T-cell (primary cell): ENCODE measurements at regions not wholly inside any gene's neighbourhood (a gene's known extent, or its start where the extent isn't known, plus 50 kb on each side); places are given as distances from the start of the nearest gene placed in this dataset.

Experiments
- ATAC-seq, 4 experiments: fragments of 200-7000 bp in 3 of 4; fragments of 150-1000 bp in 1 of 4; cut with Tn5 transposase; replicated peaks in 1 of 4; 1 replicate in 3 of 4; 2 replicates in 1 of 4; pipeline ENCODE4 v1.10.0; 2021; ENCODE audit warnings: moderate library complexity in 3 of 4, mild to moderate bottlenecking in 2 of 4, moderate number of reproducible peaks in 1 of 4
- CTCF ChIA-PET, 2 donors: fragments of 300-600 bp; sonication (Branson Sonifier 250); formaldehyde crosslinking; loops; one replicate each; lab custom pipeline; 2022; ENCODE audit warnings: antibody characterized with exemption in 2 of 2; lab: Charles Lee
- POLR2A ChIA-PET, 2 donors: fragments of 300-600 bp; sonication (Branson Sonifier 250); formaldehyde crosslinking; loops; one replicate each; lab custom pipeline; 2022; ENCODE audit warnings: antibody characterized with exemption in 2 of 2; lab: Charles Lee
- DNase-seq, 35 experiments: peaks; one replicate each; pipeline versions ENCODE4 v3.0.0 to v3.0.0-alpha.2; 2013 to 2023
- H3K27ac ChIP-seq: one replicate; pipeline ENCODE4 v1.5.1; 2013; ENCODE audit warnings: low read length
- H3K27me3 ChIP-seq, 2 experiments: replicated peaks in 1 of 2; 1 replicate in 1 of 2; 2 replicates in 1 of 2; pipeline versions ENCODE4 v1.6.1 to v1.7.0; 2013; ENCODE audit warnings: low read length in 1 of 2, mixed read lengths in 1 of 2; ENCODE audit not compliant: control insufficient read depth in 2 of 2, insufficient read depth in 2 of 2; ENCODE audit errors: extremely low read depth in 1 of 2
- H3K36me3 ChIP-seq, 2 donors: 1 replicate in 1 of 2; 2 replicates in 1 of 2; pipeline versions ENCODE4 v1.6.1 to v1.7.0; 2013; ENCODE audit warnings: low read length in 1 of 2; ENCODE audit not compliant: control insufficient read depth in 2 of 2, insufficient read depth in 1 of 2; ENCODE audit errors: extremely low read depth in 1 of 2
- H3K4me1 ChIP-seq, 2 experiments: 1 replicate in 1 of 2; 2 replicates in 1 of 2; pipeline versions ENCODE4 v1.6.1 to v1.7.0; 2013; ENCODE audit warnings: low read length in 2 of 2, mixed read lengths in 1 of 2; ENCODE audit not compliant: insufficient read depth in 2 of 2, control insufficient read depth in 1 of 2; ENCODE audit errors: extremely low read depth in 1 of 2
- H3K4me3 ChIP-seq, 2 donors: 1 replicate in 1 of 2; 2 replicates in 1 of 2; pipeline versions ENCODE4 v1.5.1 to v1.7.0; 2013; ENCODE audit warnings: mild to moderate bottlenecking in 2 of 2, low read length in 1 of 2, moderate library complexity in 1 of 2; ENCODE audit not compliant: control insufficient read depth in 1 of 2; ENCODE audit errors: extremely low read depth in 1 of 2
- H3K9me3 ChIP-seq: 2 replicates; pipeline ENCODE4 v1.7.0; 2013
- H3K27ac Mint-ChIP-seq, 2 donors: one replicate each; pipeline ENCODE4 v1.8.0; 2020 to 2021; ENCODE audit warnings: mild to moderate bottlenecking in 2 of 2, mixed read lengths in 2 of 2
- H3K27me3 Mint-ChIP-seq, 2 donors: one replicate each; pipeline ENCODE4 v1.8.0; 2021 to 2022; ENCODE audit warnings: mixed read lengths in 2 of 2
- H3K36me3 Mint-ChIP-seq: one replicate; pipeline ENCODE4 v1.8.0; 2021; ENCODE audit warnings: mixed read lengths
- H3K4me1 Mint-ChIP-seq, 3 donors: one replicate each; pipeline ENCODE4 v1.8.0; 2020 to 2022; ENCODE audit warnings: mixed read lengths in 3 of 3, mild to moderate bottlenecking in 1 of 3
- H3K4me3 Mint-ChIP-seq, 3 donors: one replicate each; pipeline ENCODE4 v1.8.0; 2020 to 2022; ENCODE audit warnings: mild to moderate bottlenecking in 3 of 3, mixed read lengths in 3 of 3, moderate library complexity in 3 of 3
- H3K9me3 Mint-ChIP-seq, 3 donors: one replicate each; pipeline ENCODE4 v1.8.0; 2020 to 2022; ENCODE audit warnings: mixed read lengths in 3 of 3
- WGBS: methylation state at CpG from one replicate; pipeline ENCODE4 v1.1.5; 2013; ENCODE audit warnings: missing lambda C conversion rate; ENCODE audit not compliant: insufficient coverage; 5-methylcytosine and 5-hydroxymethylcytosine counted together

GRCh38 chr1:59241909-59242308 lies 55.0 kb upstream of the FGGY start:
- Histone ChIP-seq H3K4me1 (no peaks in the 10 kb centered on the region), H3K36me3 (no peaks in the 10 kb centered on the region), H3K27me3 (no peaks in the 10 kb centered on the region), H3K9me3 (no peaks in the 10 kb centered on the region), H3K4me3 (no peak overlapping the region), H3K27ac (no peak overlapping the region)
- peaks cover 6 to 17% (median 16%) of the 10 kb centered on the region in 3 donors for H3K9me3 Mint-ChIP-seq
- no CpG with 5 or more reads among the region's 2 CpGs for WGBS
- H3K4me1 Mint-ChIP-seq, result no peaks in the 10 kb centered on the region
- peaks cover 7% of the 10 kb centered on the region for H3K36me3 Mint-ChIP-seq
- no peak for ATAC-seq
- no peak overlapping the region for H3K27ac Mint-ChIP-seq
- peaks cover 0 to 4% of the 10 kb centered on the region in 2 donors for H3K27me3 Mint-ChIP-seq
- POLR2A ChIA-PET, result no interaction called here
- no peak overlapping the region for H3K4me3 Mint-ChIP-seq
- no peak for DNase-seq
- CTCF ChIA-PET, result no interaction called here

- Histone ChIP-seq H3K27ac (no peak overlapping the region), H3K9me3 (no peaks in the 10 kb centered on the region), H3K4me1 (no peaks in the 10 kb centered on the region), H3K27me3 (no peaks in the 10 kb centered on the region), H3K36me3 (no peaks in the 10 kb centered on the region), H3K4me3 (no peak overlapping the region)
- no peaks in the 10 kb centered on the region for H3K4me1 Mint-ChIP-seq
- WGBS, result 100% methylated on average over 1 of the region's 2 CpGs
- peaks cover 0 to 3% of the 10 kb centered on the region in 2 donors for H3K27me3 Mint-ChIP-seq
- POLR2A ChIA-PET, result no interaction called here
- CTCF ChIA-PET, result no interaction called here
- H3K4me3 Mint-ChIP-seq, result no peak overlapping the region
- peaks cover 7% of the 10 kb centered on the region for H3K36me3 Mint-ChIP-seq
- ATAC-seq, result no peak
- no peak for DNase-seq
- H3K27ac Mint-ChIP-seq, result no peak overlapping the region
- peaks cover 6 to 19% (median 18%) of the 10 kb centered on the region in 3 donors for H3K9me3 Mint-ChIP-seq
Measured at GRCh38 chr1:59242370-59242769, 54.5 kb upstream of the FGGY start.

GRCh38 chr1:59243550-59243949 lies 53.3 kb upstream of the FGGY start:
- Histone ChIP-seq H3K9me3 (no peaks in the 10 kb centered on the region), H3K36me3 (no peaks in the 10 kb centered on the region), H3K27me3 (no peaks in the 10 kb centered on the region), H3K4me3 (no peak overlapping the region), H3K4me1 (peaks cover 0 to 5% of the 10 kb centered on the region in 2 experiments), H3K27ac (no peak overlapping the region)
- H3K27me3 Mint-ChIP-seq, result peaks cover 0 to 3% of the 10 kb centered on the region in 2 donors
- H3K9me3 Mint-ChIP-seq, result peaks cover 6 to 19% (median 18%) of the 10 kb centered on the region in 3 donors
- peaks cover 7% of the 10 kb centered on the region for H3K36me3 Mint-ChIP-seq
- H3K4me3 Mint-ChIP-seq, result no peak overlapping the region
- ChIA-PET CTCF (no interaction called here), POLR2A (no interaction called here)
- H3K4me1 Mint-ChIP-seq, result no peaks in the 10 kb centered on the region
- H3K27ac Mint-ChIP-seq, result no peak overlapping the region
- ATAC-seq (no peak), DNase-seq (no peak)

- Histone ChIP-seq H3K4me3 (no peak overlapping the region), H3K4me1 (peaks cover 0 to 5% of the 10 kb centered on the region in 2 experiments), H3K27me3 (no peaks in the 10 kb centered on the region), H3K36me3 (no peaks in the 10 kb centered on the region), H3K9me3 (no peaks in the 10 kb centered on the region), H3K27ac (no peak overlapping the region)
- Mint-ChIP-seq H3K36me3 (peaks cover 7% of the 10 kb centered on the region), H3K27ac (no peak overlapping the region), H3K9me3 (peaks cover 6 to 19% (median 18%) of the 10 kb centered on the region in 3 donors), H3K4me3 (no peak overlapping the region), H3K27me3 (peaks cover 0 to 3% of the 10 kb centered on the region in 2 donors), H3K4me1 (no peaks in the 10 kb centered on the region)
- CTCF ChIA-PET, result no interaction called here
- no CpG with 5 or more reads among the region's 1 CpG for WGBS
- ATAC-seq, result no peak
- no peak for DNase-seq
- POLR2A ChIA-PET, result no interaction called here
Measured at GRCh38 chr1:59243978-59244377, 52.9 kb upstream of the FGGY start.

- H3K4me3 Mint-ChIP-seq, result no peak overlapping the region
- peaks cover 0 to 3% of the 10 kb centered on the region in 2 donors for H3K27me3 Mint-ChIP-seq
- DNase-seq, result no peak
- H3K4me1 ChIP-seq, result peaks cover 0 to 5% of the 10 kb centered on the region in 2 experiments
- H3K36me3 Mint-ChIP-seq, result peaks cover 7% of the 10 kb centered on the region
- peaks cover 6 to 19% (median 18%) of the 10 kb centered on the region in 3 donors for H3K9me3 Mint-ChIP-seq
- no peak for ATAC-seq
- no CpG with 5 or more reads among the region's 1 CpG for WGBS
- no peak overlapping the region for H3K4me3 ChIP-seq
- ChIA-PET POLR2A (no interaction called here), CTCF (no interaction called here)
- no peaks in the 10 kb centered on the region for H3K4me1 Mint-ChIP-seq
- H3K9me3 ChIP-seq, result no peaks in the 10 kb centered on the region
- H3K27ac Mint-ChIP-seq, result no peak overlapping the region
- H3K36me3 ChIP-seq, result no peaks in the 10 kb centered on the region
- no peak overlapping the region for H3K27ac ChIP-seq
- H3K27me3 ChIP-seq, result no peaks in the 10 kb centered on the region
Measured at GRCh38 chr1:59244891-59245290, 52.0 kb upstream of the FGGY start.
